Esophagus squamous epithelium (tissue), 5 donors: ENCODE measurements at regions not wholly inside any gene's neighbourhood (a gene's known extent, or its start where the extent isn't known, plus 50 kb on each side); places are given as distances from the start of the nearest gene placed in this dataset.
"Not testable (repeated sequence)": the region's sequence is repeated elsewhere in the genome, so short reads cannot be mapped to it uniquely, and the experiment has no call there.

ENCODE experiments used
- DNase-seq: peaks from one replicate; lab custom pipeline; 2025; lab: John Stamatoyannopoulos, UW
- H3K27ac ChIP-seq, 4 donors: fragments of 200-600 bp; sonication (generic); one replicate each; pipeline ENCODE4 v1.5.1; 2016 to 2019; ENCODE audit warnings: mild to moderate bottlenecking in 1 of 4
- H3K27me3 ChIP-seq, 4 donors: fragments of 200-600 bp; sonication (generic); 1 replicate in 3 of 4; 2 replicates in 1 of 4; pipeline versions ENCODE4 v1.5.1 to v1.6.0; 2017 to 2021; ENCODE audit warnings: antibody characterized with exemption in 1 of 4
- H3K36me3 ChIP-seq, 3 donors: fragments of 200-600 bp; sonication (generic); one replicate each; pipeline ENCODE4 v1.5.1; 2016 to 2019
- H3K4me1 ChIP-seq, 3 donors: fragments of 200-600 bp; sonication (generic); one replicate each; pipeline ENCODE4 v1.5.1; 2017 to 2019
- H3K4me3 ChIP-seq, 4 donors: fragments of 200-600 bp; sonication (generic); 1 replicate in 3 of 4; 2 replicates in 1 of 4; pipeline ENCODE4 v1.5.1; 2016 to 2019; ENCODE audit warnings: mild to moderate bottlenecking in 2 of 4, moderate library complexity in 1 of 4
- H3K9me3 ChIP-seq, 3 donors: fragments of 200-600 bp; sonication (generic); one replicate each; pipeline ENCODE4 v1.5.1; 2016 to 2019
- CTCF ChIP-seq, 6 experiments: fragments of 450-650 bp in 4 of 6; fragments of 200-600 bp in 2 of 6; sonication (generic) in 2 of 6; IDR thresholded peaks; one replicate each; pipeline ENCODE4 v1.5.1; 2016 to 2019; ENCODE audit warnings: antibody characterized with exemption in 6 of 6, mild to moderate bottlenecking in 4 of 6, moderate library complexity in 4 of 6
- POLR2A ChIP-seq, 4 donors: fragments of 450-650 bp; IDR thresholded peaks; one replicate each; pipeline ENCODE4 v1.6.1; 2017; ENCODE audit warnings: antibody characterized with exemption in 4 of 4, mild to moderate bottlenecking in 4 of 4, moderate library complexity in 3 of 4
- WGBS, 2 donors: methylation state at CpG; one replicate each; pipeline ENCODE4 v1.1.5; 2018; 5-methylcytosine and 5-hydroxymethylcytosine counted together
- intact Hi-C: fragments of 100-400 bp; cut with DNase I; formaldehyde crosslinking; loops from one replicate; pipeline ENCODE4 v1.15.0; 2022
- donor health status: DM: yes; HTN: yes; CAD: no.

- H3K9me3 ChIP-seq, result no peaks in the 10 kb centered on the region
- H3K27ac ChIP-seq, result no peak overlapping the region
- H3K27me3 ChIP-seq, result peaks cover 0 to 2% (median 0%) of the 10 kb centered on the region in 4 donors
- H3K36me3 ChIP-seq, result no peaks in the 10 kb centered on the region
- no peak overlapping the region for H3K4me3 ChIP-seq
- WGBS, 2 donors, result 68 to 70% methylated on average over 2 of the region's 2 CpGs
- TF ChIP-seq CTCF (IDR thresholded peaks at IDR 0.05), result no peak
- no peak for TF ChIP-seq POLR2A (IDR thresholded peaks at IDR 0.05)
- DNase-seq, result no peak
- no peaks in the 10 kb centered on the region for H3K4me1 ChIP-seq
- intact Hi-C loops, result no loop called here
Measured at GRCh38 chr1:228889289-228889688, 154.0 kb downstream of the RHOU start.

GRCh38 chr1:228891272-228892034 lies 156.2 kb downstream of the RHOU start:
- Histone ChIP-seq H3K27me3 (peaks cover 0 to 2% (median 0%) of the 10 kb centered on the region in 4 donors), H3K9me3 (no peaks in the 10 kb centered on the region), H3K36me3 (no peaks in the 10 kb centered on the region), H3K4me3 (no peak overlapping the region), H3K27ac (no peak overlapping the region), H3K4me1 (no peaks in the 10 kb centered on the region)
- no peak for DNase-seq
- no peak for TF ChIP-seq POLR2A (IDR thresholded peaks at IDR 0.05)
- TF ChIP-seq CTCF (IDR thresholded peaks at IDR 0.05), result no peak
- intact Hi-C loops, result no loop called here
- 75 to 79% methylated on average over 12 to 13 of the region's 16 CpGs for WGBS, 2 donors

- H3K9me3 ChIP-seq, H3K27ac ChIP-seq, intact Hi-C loops, H3K4me1 ChIP-seq, H3K36me3 ChIP-seq, H3K27me3 ChIP-seq, H3K4me3 ChIP-seq, DNase-seq: not testable (repeated sequence)
- no CpG with 5 or more reads among the region's 4 CpGs for WGBS, 2 donors
Measured at GRCh38 chr1:228892200-228892599, 156.9 kb downstream of the RHOU start.

DNA sequence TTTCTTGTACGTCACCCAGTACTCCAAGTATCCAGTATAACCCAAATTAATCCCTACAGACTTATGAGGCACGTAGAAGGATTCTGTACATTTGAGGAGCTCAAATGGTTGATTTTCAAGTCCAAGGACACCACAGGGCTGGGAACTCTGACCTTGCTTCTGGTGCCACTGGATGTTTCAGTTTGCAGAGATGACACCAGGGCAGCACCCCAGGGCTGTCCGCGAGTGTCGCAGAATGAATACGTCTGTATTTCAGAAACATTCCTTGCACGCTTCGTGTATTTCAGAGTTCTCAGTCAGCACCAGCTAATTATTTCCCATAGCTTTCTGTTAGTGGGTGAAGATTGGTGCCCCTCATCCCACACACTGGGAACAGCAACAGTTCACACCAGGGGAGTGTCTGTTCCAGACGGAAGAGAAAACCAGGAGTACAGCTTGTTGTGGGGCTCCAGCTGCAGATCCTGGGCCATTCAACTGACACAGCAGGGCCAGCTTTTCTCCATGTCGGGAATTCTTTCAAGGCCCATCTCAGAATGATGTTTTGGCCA lies 159.2 kb downstream of the RHOU start:
- peaks cover 0 to 12% (median 0%) of the 10 kb centered on the region in 4 donors for H3K27me3 ChIP-seq
- intact Hi-C loops, result no loop called here
- no peaks in the 10 kb centered on the region for H3K9me3 ChIP-seq
- no peak for DNase-seq
- TF ChIP-seq POLR2A (IDR thresholded peaks at IDR 0.05) (no peak), CTCF (IDR thresholded peaks at IDR 0.05) (no peak)
- H3K4me1 ChIP-seq, result no peaks in the 10 kb centered on the region
- H3K36me3 ChIP-seq, result no peaks in the 10 kb centered on the region
- 83 to 86% methylated on average over 10 of the region's 10 CpGs for WGBS, 2 donors
- H3K4me3 ChIP-seq, result no peak overlapping the region
- no peak overlapping the region for H3K27ac ChIP-seq

- no peak overlapping the region for H3K27ac ChIP-seq
Measured at GRCh38 chr1:228897901-228898300, 162.6 kb downstream of the RHOU start.

More at GRCh38 chr1:228897901-228898300, 162.6 kb downstream of the RHOU start:
- no peak for TF ChIP-seq CTCF (IDR thresholded peaks at IDR 0.05)
- TF ChIP-seq POLR2A (IDR thresholded peaks at IDR 0.05), result no peak
- WGBS, 2 donors, result 95 to 100% methylated on average over 1 to 7 of the region's 9 CpGs
- H3K27me3 ChIP-seq, result peaks cover 0 to 30% (median 0%) of the 10 kb centered on the region in 4 donors
- no peak for DNase-seq
- H3K4me1 ChIP-seq, result peaks cover 0 to 26% (median 15%) of the 10 kb centered on the region in 3 donors
- intact Hi-C loops, result no loop called here
- no peaks in the 10 kb centered on the region for H3K9me3 ChIP-seq
- H3K4me3 ChIP-seq, result no peak overlapping the region
- no peaks in the 10 kb centered on the region for H3K36me3 ChIP-seq
